RWPE1 (cell line): ENCODE measurements at regions not wholly inside any gene's neighbourhood (a gene's known extent, or its start where the extent isn't known, plus 50 kb on each side); places are given as distances from the start of the nearest gene placed in this dataset.

ENCODE experiments used
- CTCF ChIA-PET: fragments of 350-600 bp; sonication (Branson Sonifier 250); formaldehyde crosslinking; extraction: SDS; loops from one replicate; lab custom pipeline; 2021; lab: Yijun Ruan, JAX
- POLR2A ChIA-PET: fragments of 400-600 bp; formaldehyde crosslinking; extraction: SDS; loops from one replicate; lab custom pipeline; 2020; ENCODE audit warnings: antibody characterized with exemption; ENCODE audit not compliant: low non-redundant PET; lab: Yijun Ruan, JAX
- DNase-seq: peaks from one replicate; pipeline ENCODE4 v3.0.0; 2012; ENCODE audit warnings: low spot score
- H3K27ac ChIP-seq: fragments of 450-650 bp; 2 replicates; pipeline ENCODE4 v1.5.1; 2017
- CTCF ChIP-seq: fragments of 450-650 bp; conservative IDR thresholded peaks from 2 replicates; pipeline ENCODE4 v1.5.1; 2017; ENCODE audit warnings: low read depth, mild to moderate bottlenecking

DNA sequence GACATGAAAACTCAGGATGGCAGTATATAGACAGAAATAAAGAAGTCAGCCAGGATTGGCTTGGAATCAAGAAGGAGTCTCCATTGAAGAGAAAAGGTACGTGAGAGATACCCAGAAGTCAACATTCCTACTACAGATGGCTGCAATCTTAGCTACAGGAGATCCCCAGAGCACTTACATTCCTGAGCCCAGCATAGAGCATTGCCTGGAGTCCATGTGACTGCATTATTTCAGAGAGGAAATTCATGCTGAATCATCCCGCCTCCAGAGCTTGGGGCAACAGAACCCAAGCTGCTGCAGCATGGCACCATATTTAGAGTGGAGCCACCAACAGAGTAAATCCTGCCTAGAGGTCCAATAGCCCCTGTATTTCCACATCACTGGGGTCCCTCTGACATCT, 125.0 kb upstream of the GRIK2 start:
- no peak for DNase-seq
- TF ChIP-seq CTCF: no peak
- POLR2A ChIA-PET: no interaction called here

DNA sequence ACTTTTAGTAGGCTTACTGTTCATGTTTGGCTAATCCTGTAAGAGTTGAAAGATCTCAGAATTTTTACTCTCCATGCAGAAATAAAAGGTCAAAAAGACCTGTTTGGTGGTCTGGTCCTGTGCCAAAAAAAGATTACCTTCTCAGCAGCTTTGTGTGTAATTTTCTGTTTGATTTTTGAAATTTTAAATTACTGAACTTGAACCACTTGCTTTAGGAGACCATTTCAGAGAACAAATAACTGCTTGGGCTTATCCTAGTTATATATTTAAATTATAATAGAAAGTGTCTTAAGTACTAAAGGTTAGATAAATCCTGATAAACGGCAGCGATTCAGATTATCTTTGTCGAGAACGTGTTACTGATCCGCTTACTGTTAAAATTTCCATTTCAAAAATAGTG, 118.3 kb upstream of the GRIK2 start:
- H3K27ac ChIP-seq: no peak overlapping the region
- no peak for DNase-seq
- no peak for TF ChIP-seq CTCF
- POLR2A ChIA-PET: no interaction called here
- CTCF ChIA-PET: no interaction called here

More for the DNA sequence above, 125.0 kb upstream of the GRIK2 start:
- CTCF ChIA-PET: no interaction called here
- no peak overlapping the region for H3K27ac ChIP-seq

GRCh38 chr6:101276066-101276465, 117.4 kb upstream of the GRIK2 start:
- CTCF ChIA-PET: no interaction called here
- no peak overlapping the region for H3K27ac ChIP-seq
- POLR2A ChIA-PET: no interaction called here
- DNase-seq: no peak
- TF ChIP-seq CTCF: no peak

DNA sequence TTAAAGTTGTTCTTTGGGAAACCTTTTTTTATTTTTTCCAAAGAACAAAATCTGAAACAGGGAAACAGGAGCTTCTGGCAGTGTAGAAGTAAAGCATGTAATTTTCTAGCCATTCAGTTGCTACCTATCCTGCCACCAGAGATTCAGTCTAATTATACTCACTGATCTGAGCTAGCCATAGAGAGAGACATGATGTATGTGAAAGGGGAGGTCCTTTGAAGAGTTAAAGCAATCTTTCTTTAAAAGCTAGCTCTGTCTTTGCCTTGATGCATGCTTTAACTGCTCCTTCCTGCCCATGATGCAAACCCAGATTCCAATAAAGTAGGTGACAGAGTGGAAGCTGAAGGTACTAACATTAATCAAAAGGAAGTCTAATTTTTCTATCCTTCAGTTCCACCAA, 114.1 kb upstream of the GRIK2 start:
- no peak for DNase-seq
- CTCF ChIA-PET: no interaction called here

DNA sequence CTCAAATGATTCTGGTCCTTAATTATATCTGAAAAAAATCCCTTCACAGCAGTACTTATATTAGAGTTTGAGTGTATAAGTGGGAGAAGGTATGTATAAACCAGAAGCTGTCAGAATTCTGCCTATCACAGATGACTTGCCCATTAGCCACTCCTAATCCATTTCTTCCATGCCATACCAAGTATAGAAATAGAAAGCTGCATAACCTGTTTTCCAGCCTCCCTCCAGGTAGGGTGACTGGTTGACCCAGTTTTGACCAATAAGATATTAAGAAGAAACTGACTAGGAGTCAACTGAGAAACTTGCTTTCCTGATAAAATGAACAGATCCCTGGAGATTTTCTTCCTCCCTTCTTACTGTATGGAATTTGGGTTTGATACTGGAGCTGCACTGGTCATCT, 112.2 kb upstream of the GRIK2 start:
- POLR2A ChIA-PET: no interaction called here

More for the DNA sequence above, 114.1 kb upstream of the GRIK2 start:
- POLR2A ChIA-PET: no interaction called here
- no peak overlapping the region for H3K27ac ChIP-seq
- TF ChIP-seq CTCF: no peak

DNA sequence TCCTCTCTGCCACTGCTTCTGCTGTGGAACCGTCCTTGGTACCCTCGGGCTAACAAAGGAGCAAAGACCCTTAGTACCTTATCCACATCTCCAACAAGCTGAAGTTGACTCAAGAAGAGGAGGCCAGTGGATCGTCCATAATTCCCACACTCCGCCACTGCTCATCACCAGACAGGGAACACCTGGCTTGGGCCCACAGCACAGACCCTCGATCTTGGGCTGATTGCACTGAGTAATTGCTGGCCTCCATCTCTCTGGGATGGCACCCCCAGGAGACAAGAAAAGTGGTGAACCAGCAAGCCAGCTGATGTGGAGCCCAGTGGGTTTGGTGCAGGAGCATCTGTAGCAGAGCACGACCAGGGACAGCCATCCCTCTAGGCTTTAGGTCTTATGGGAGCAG, 109.4 kb upstream of the GRIK2 start:
- POLR2A ChIA-PET: no interaction called here
- CTCF ChIA-PET: no interaction called here
- TF ChIP-seq CTCF: no peak
- H3K27ac ChIP-seq: no peak overlapping the region
- no peak for DNase-seq

More for the DNA sequence above, 112.2 kb upstream of the GRIK2 start:
- peak; percentile 41 for DNase-seq
- H3K27ac ChIP-seq: no peak overlapping the region
- TF ChIP-seq CTCF: no peak
- CTCF ChIA-PET: no interaction called here

GRCh38 chr6:101286146-101286545, 107.4 kb upstream of the GRIK2 start:
- no peak for DNase-seq
- ChIA-PET CTCF (no interaction called here), POLR2A (no interaction called here)
- no peak overlapping the region for H3K27ac ChIP-seq
- TF ChIP-seq CTCF: no peak
